ENCODE measurements at regions not wholly inside any gene's neighbourhood (a gene's known extent, or its start where the extent isn't known, plus 50 kb on each side); places are given as distances from the start of the nearest gene placed in this dataset.

DNA sequence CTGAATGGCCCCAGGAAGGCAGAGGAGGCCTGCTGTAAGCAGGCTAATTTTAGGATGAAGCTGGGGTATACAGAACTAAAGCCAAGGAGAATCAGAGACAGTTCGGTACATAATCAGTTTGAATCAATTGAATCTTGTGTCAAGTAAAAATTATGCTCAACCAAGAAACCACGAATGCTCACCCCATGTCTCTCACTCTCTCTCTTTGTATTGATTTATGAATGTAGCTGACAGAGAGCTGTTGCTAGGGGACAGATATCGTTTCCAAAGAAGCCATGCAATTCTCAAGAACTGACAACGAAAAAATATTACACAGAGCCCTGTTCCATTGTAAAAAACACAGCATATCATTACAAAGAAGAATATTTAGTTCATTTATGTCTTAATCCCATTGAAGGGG, 151.1 kb upstream of the PKP2 start:
- Histone ChIP-seq H3K4me2 (ENCODE audit: low read depth, low read length) (no peak overlapping the region), H3K4me3 (replicated peaks in 1 of 3; ENCODE audit: insufficient read depth in 1 of 3, low read depth in 2 of 3, low read length in 3 of 3) (no peak overlapping the region), H3K27ac (ENCODE audit: extremely low read length, insufficient read depth, low read length) (no peak overlapping the region), H3K27me3 (ENCODE audit: control insufficient read depth in 1 of 2, insufficient read depth in 2 of 2, low read length in 2 of 2) (peaks cover 0 to 1% of the 10 kb centered on the region in 2 experiments; a peak in 1 of 5 replicates), H3K4me1 (ENCODE audit: insufficient read depth, low read length) (no peaks in the 10 kb centered on the region), H3K9me3 (ENCODE audit: low read length) (no peaks in the 10 kb centered on the region), H2AFZ (ENCODE audit: low read length) (no peak overlapping the region), H3K79me2 (ENCODE audit: insufficient read depth, low read length) (no peaks in the 10 kb centered on the region), H4K20me1 (ENCODE audit: insufficient read depth, low read length) (no peaks in the 10 kb centered on the region), H3K9ac (ENCODE audit: insufficient read depth, low read depth, low read length) (no peak overlapping the region), H3K36me3 (replicated peaks in 1 of 2; ENCODE audit: control insufficient read depth in 1 of 2, insufficient read depth in 2 of 2, low read length in 2 of 2) (no peaks in the 10 kb centered on the region)
- intact Hi-C loops (cut with micrococcal nuclease; ENCODE audit: unreplicated experiment) (no loop called here), in situ Hi-C loops (cut with HindIII; ENCODE audit: extremely low pct_ligation_motif_present, low pct_unique_long_range_greater_than_20kb) (no loop called here)
- no peak for TF ChIP-seq RBAK (CRISPR knock-in tag; IDR thresholded peaks at IDR 0.05)
- TF ChIP-seq ZNF543 (CRISPR knock-in tag; IDR thresholded peaks at IDR 0.05): no peak
- TF ChIP-seq ZNF577 (CRISPR knock-in tag; IDR thresholded peaks at IDR 0.05; ENCODE audit: borderline replicate concordance, low read depth): no peak
- no peak for TF ChIP-seq ATM (IDR thresholded peaks at IDR 0.05; ENCODE audit: borderline replicate concordance)
- no peak for TF ChIP-seq ZNF83 (CRISPR knock-in tag; IDR thresholded peaks at IDR 0.05; ENCODE audit: borderline replicate concordance)
- TF ChIP-seq, protein P1, sequence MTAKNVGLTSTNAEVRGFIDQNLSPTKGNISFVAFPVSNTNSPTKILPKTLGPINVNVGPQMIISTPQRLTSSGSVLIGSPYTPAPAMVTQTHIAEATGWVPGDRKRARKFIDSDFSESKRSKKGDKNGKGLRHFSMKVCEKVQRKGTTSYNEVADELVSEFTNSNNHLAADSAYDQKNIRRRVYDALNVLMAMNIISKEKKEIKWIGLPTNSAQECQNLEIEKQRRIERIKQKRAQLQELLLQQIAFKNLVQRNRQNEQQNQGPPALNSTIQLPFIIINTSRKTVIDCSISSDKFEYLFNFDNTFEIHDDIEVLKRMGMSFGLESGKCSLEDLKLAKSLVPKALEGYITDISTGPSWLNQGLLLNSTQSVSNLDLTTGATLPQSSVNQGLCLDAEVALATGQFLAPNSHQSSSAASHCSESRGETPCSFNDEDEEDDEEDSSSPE (CRISPR knock-in tag; IDR thresholded peaks at IDR 0.05): no peak
- no peak for TF ChIP-seq ZNF883 (CRISPR knock-in tag; IDR thresholded peaks at IDR 0.05; ENCODE audit: not compliant biosample characterization)
- TF ChIP-seq ZNF296 (CRISPR knock-in tag; conservative IDR thresholded peaks at IDR 0.05): no peak
- no peak for TF ChIP-seq SAP130 (CRISPR knock-in tag; IDR thresholded peaks at IDR 0.05; ENCODE audit: low read depth)
- TF ChIP-seq ZNF431 (CRISPR knock-in tag; IDR thresholded peaks at IDR 0.05; ENCODE audit: borderline replicate concordance, low read depth): no peak
- TF ChIP-seq PHF8 (CRISPR knock-in tag; IDR thresholded peaks at IDR 0.05): no peak
- TF ChIP-seq, protein P2, sequence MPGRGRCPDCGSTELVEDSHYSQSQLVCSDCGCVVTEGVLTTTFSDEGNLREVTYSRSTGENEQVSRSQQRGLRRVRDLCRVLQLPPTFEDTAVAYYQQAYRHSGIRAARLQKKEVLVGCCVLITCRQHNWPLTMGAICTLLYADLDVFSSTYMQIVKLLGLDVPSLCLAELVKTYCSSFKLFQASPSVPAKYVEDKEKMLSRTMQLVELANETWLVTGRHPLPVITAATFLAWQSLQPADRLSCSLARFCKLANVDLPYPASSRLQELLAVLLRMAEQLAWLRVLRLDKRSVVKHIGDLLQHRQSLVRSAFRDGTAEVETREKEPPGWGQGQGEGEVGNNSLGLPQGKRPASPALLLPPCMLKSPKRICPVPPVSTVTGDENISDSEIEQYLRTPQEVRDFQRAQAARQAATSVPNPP (CRISPR knock-in tag; IDR thresholded peaks at IDR 0.05): no peak
- TF ChIP-seq FOXA1 (IDR thresholded peaks at IDR 0.05): no peak
- TF ChIP-seq FOXA1 (CRISPR knock-in tag; IDR thresholded peaks at IDR 0.05): no peak
- TF ChIP-seq CC2D1A (CRISPR knock-in tag; IDR thresholded peaks at IDR 0.05): no peak
- TF ChIP-seq POLR2A (IDR thresholded peaks at IDR 0.05; ENCODE audit: insufficient read depth in 1 of 2, low read depth in 2 of 2, low read length in 2 of 2): no peak
- no peak for TF ChIP-seq ZNF678 (CRISPR knock-in tag; IDR thresholded peaks at IDR 0.05)
- TF ChIP-seq, protein P3, sequence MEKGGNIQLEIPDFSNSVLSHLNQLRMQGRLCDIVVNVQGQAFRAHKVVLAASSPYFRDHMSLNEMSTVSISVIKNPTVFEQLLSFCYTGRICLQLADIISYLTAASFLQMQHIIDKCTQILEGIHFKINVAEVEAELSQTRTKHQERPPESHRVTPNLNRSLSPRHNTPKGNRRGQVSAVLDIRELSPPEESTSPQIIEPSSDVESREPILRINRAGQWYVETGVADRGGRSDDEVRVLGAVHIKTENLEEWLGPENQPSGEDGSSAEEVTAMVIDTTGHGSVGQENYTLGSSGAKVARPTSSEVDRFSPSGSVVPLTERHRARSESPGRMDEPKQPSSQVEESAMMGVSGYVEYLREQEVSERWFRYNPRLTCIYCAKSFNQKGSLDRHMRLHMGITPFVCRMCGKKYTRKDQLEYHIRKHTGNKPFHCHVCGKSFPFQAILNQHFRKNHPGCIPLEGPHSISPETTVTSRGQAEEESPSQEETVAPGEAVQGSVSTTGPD (CRISPR knock-in tag; IDR thresholded peaks at IDR 0.05): no peak
- BruUV-seq (replicated peaks): no TSS peak
- FAIRE-seq: no peak
- CTCF ChIA-PET (ENCODE audit: low intra/inter-chr PET ratio, low total read pairs): no interaction called here
- ATAC-seq: no peak
- POLR2A ChIA-PET: no interaction called here
- DNase-seq (ENCODE audit: low spot score): no peak
- 1% methylated on average over 4 of the region's 4 CpGs for WGBS (ENCODE audit: low lambda C conversion rate)
